ENCODE measurements at regions not wholly inside any gene's neighbourhood (a gene's known extent, or its start where the extent isn't known, plus 50 kb on each side); places are given as distances from the start of the nearest gene placed in this dataset.

GRCh38 chr7:9842301-9842700, 1131.4 kb upstream of the PHF14 start:
- 78 to 90% methylated on average over 2 of the region's 2 CpGs for WGBS, 2 donors (ENCODE audit: low coverage in 1 of 2)
- TF ChIP-seq POLR2AphosphoS5 (IDR thresholded peaks at IDR 0.05) (no peak), EP300 (IDR thresholded peaks at IDR 0.05) (no peak), CTCF (IDR thresholded peaks at IDR 0.05) (no peak), POLR2A (IDR thresholded peaks at IDR 0.05) (no peak)
- no peaks in the 10 kb centered on the region for H3K4me1 ChIP-seq
- H3K27ac ChIP-seq, result no peak overlapping the region
- H3K4me3 ChIP-seq, result no peak overlapping the region
- H3K36me3 ChIP-seq, result no peaks in the 10 kb centered on the region
- H3K9me3 ChIP-seq, result no peaks in the 10 kb centered on the region
- no peaks in the 10 kb centered on the region for H3K27me3 ChIP-seq
- ATAC-seq, result no peak

GRCh38 chr7:9846902-9847301, 1126.8 kb upstream of the PHF14 start:
- no peak overlapping the region for H3K4me3 ChIP-seq
- no peaks in the 10 kb centered on the region for H3K4me1 ChIP-seq
- WGBS, 2 donors (ENCODE audit: low coverage in 1 of 2), result 95 to 96% methylated on average over 3 of the region's 3 CpGs
- no peak for ATAC-seq
- no peaks in the 10 kb centered on the region for H3K36me3 ChIP-seq
- H3K9me3 ChIP-seq, result no peaks in the 10 kb centered on the region
- H3K27me3 ChIP-seq, result no peaks in the 10 kb centered on the region
- no peak for TF ChIP-seq POLR2A (IDR thresholded peaks at IDR 0.05)
- H3K27ac ChIP-seq, result no peak overlapping the region

GRCh38 chr7:9854605-9855004, 1119.1 kb upstream of the PHF14 start:
- H3K27me3 ChIP-seq, result no peaks in the 10 kb centered on the region
- no CpG with 5 or more reads among the region's 2 CpGs for WGBS, 2 donors (ENCODE audit: low coverage in 1 of 2)
- no peaks in the 10 kb centered on the region for H3K9me3 ChIP-seq
- H3K36me3 ChIP-seq, result no peaks in the 10 kb centered on the region
- ATAC-seq, result no peak
- no peak for TF ChIP-seq EP300 (IDR thresholded peaks at IDR 0.05)
- TF ChIP-seq POLR2A (IDR thresholded peaks at IDR 0.05), result no peak
- no peak for TF ChIP-seq CTCF (IDR thresholded peaks at IDR 0.05)
- TF ChIP-seq POLR2AphosphoS5 (IDR thresholded peaks at IDR 0.05), result no peak
- H3K4me3 ChIP-seq, result no peak overlapping the region
- H3K4me1 ChIP-seq, result no peaks in the 10 kb centered on the region
- H3K27ac ChIP-seq, result no peak overlapping the region

GRCh38 chr7:9856668-9857067, 1117.0 kb upstream of the PHF14 start:
- H3K36me3 ChIP-seq, result no peaks in the 10 kb centered on the region
- no peak overlapping the region for H3K4me3 ChIP-seq
- no peak overlapping the region for H3K27ac ChIP-seq
- no peaks in the 10 kb centered on the region for H3K4me1 ChIP-seq
- ATAC-seq, result no peak
- WGBS, 2 donors (ENCODE audit: low coverage in 1 of 2), result 92 to 100% methylated on average over 1 of the region's 1 CpG
- H3K27me3 ChIP-seq, result no peaks in the 10 kb centered on the region
- no peak for TF ChIP-seq EP300 (IDR thresholded peaks at IDR 0.05)
- no peak for TF ChIP-seq POLR2A (IDR thresholded peaks at IDR 0.05)
- no peak for TF ChIP-seq CTCF (IDR thresholded peaks at IDR 0.05)
- TF ChIP-seq POLR2AphosphoS5 (IDR thresholded peaks at IDR 0.05), result no peak
- H3K9me3 ChIP-seq, result no peaks in the 10 kb centered on the region

GRCh38 chr7:9863545-9863944, 1110.1 kb upstream of the PHF14 start:
- no peak overlapping the region for H3K27ac ChIP-seq
- 17 to 55% methylated on average over 3 of the region's 3 CpGs for WGBS, 2 donors (ENCODE audit: low coverage in 1 of 2)
- H3K9me3 ChIP-seq, result no peaks in the 10 kb centered on the region
- ATAC-seq, result no peak
- H3K4me3 ChIP-seq, result no peak overlapping the region
- peaks cover 0 to 5% (median 0%) of the 10 kb centered on the region in 3 donors for H3K4me1 ChIP-seq
- no peak for TF ChIP-seq POLR2A (IDR thresholded peaks at IDR 0.05)
- TF ChIP-seq POLR2AphosphoS5 (IDR thresholded peaks at IDR 0.05), result no peak
- no peak for TF ChIP-seq CTCF (IDR thresholded peaks at IDR 0.05)
- TF ChIP-seq EP300 (IDR thresholded peaks at IDR 0.05), result no peak
- H3K27me3 ChIP-seq, result no peaks in the 10 kb centered on the region
- H3K36me3 ChIP-seq, result no peaks in the 10 kb centered on the region
